H1 (cell line): ENCODE measurements at regions not wholly inside any gene's neighbourhood (a gene's known extent, or its start where the extent isn't known, plus 50 kb on each side); places are given as distances from the start of the nearest gene placed in this dataset.
A peak's percentile ranks its signal among the peaks of the same experiment; 100 is the strongest.

ENCODE experiments used
- CTCF ChIA-PET: fragments of 300-600 bp; sonication (Branson Sonifier 250); formaldehyde crosslinking; loops from one replicate; lab custom pipeline; 2021; ENCODE audit not compliant: partially characterized antibody; lab: Charles Lee
- POLR2A ChIA-PET: fragments of 300-600 bp; sonication (Branson Sonifier 250); formaldehyde crosslinking; loops from one replicate; lab custom pipeline; 2021; ENCODE audit warnings: inconsistent platforms; ENCODE audit not compliant: partially characterized antibody; lab: Charles Lee
- DNase-seq, 2 experiments: peaks; one replicate each; pipeline versions ENCODE4 v3.0.0 to v3.0.0-alpha.2; 2010 to 2022; ENCODE audit warnings: low spot score in 2 of 2, low read depth in 1 of 2, mixed read lengths in 1 of 2
- FAIRE-seq: peaks from 2 replicates; lab custom pipeline; 2011; peaks lifted over from hg19 to GRCh38; lab: Jason Lieb, UNC
- H2AFZ ChIP-seq: 2 replicates; pipeline ENCODE4 v1.8.1; 2012; ENCODE audit warnings: low read length, inconsistent platforms
- H2AK5ac ChIP-seq: 2 replicates; pipeline ENCODE4 v1.6.1; 2013; ENCODE audit warnings: low read depth, low read length
- H2BK120ac ChIP-seq: replicated peaks from 2 replicates; pipeline ENCODE3; 2013; ENCODE audit warnings: low read depth, low read length, inconsistent platforms
- H2BK12ac ChIP-seq: 2 replicates; pipeline ENCODE4 v1.6.1; 2013; ENCODE audit warnings: low read depth, low read length
- H2BK15ac ChIP-seq: 2 replicates; pipeline ENCODE4 v1.6.1; 2013; ENCODE audit warnings: low read length
- H2BK20ac ChIP-seq: 2 replicates; pipeline ENCODE4 v1.6.1; 2013; ENCODE audit warnings: low read length
- H2BK5ac ChIP-seq: 2 replicates; pipeline ENCODE4 v1.6.1; 2013; ENCODE audit warnings: low read depth, low read length
- H3K14ac ChIP-seq: 2 replicates; pipeline ENCODE4 v1.6.1; 2013; ENCODE audit warnings: inconsistent platforms; ENCODE audit not compliant: insufficient read length
- H3K18ac ChIP-seq: 2 replicates; pipeline ENCODE4 v1.6.1; 2013; ENCODE audit warnings: low read length; ENCODE audit errors: extremely low read depth
- H3K23ac ChIP-seq: 2 replicates; pipeline ENCODE4 v1.6.1; 2013; ENCODE audit warnings: inconsistent platforms; ENCODE audit not compliant: insufficient read length
- H3K23me2 ChIP-seq: 2 replicates; pipeline ENCODE4 v1.6.1; 2013; ENCODE audit warnings: low read depth, low read length
- H3K27ac ChIP-seq: 2 replicates; pipeline ENCODE4 v1.6.1; 2011; ENCODE audit warnings: low read depth, low read length, inconsistent platforms
- H3K27me3 ChIP-seq, 4 experiments: replicated peaks in 1 of 4; 1 replicate in 1 of 4; 2 replicates in 3 of 4; pipeline versions ENCODE4 v1.6.1 to v1.8.1; 2011 to 2013; ENCODE audit warnings: low read length in 3 of 4, mild to moderate bottlenecking in 3 of 4, inconsistent platforms in 2 of 4, mixed read lengths in 2 of 4, moderate library complexity in 1 of 4; ENCODE audit not compliant: control insufficient read depth in 3 of 4, insufficient read depth in 3 of 4; ENCODE audit errors: extremely low read depth in 1 of 4
- H3K36me3 ChIP-seq, 4 experiments: 2 replicates each; pipeline versions ENCODE4 v1.6.1 to v1.8.1; 2011 to 2013; ENCODE audit warnings: mild to moderate bottlenecking in 4 of 4, low read length in 3 of 4, moderate library complexity in 2 of 4, control low read depth in 1 of 4, inconsistent platforms in 1 of 4; ENCODE audit not compliant: insufficient read depth in 4 of 4, control insufficient read depth in 2 of 4
- H3K4ac ChIP-seq: replicated peaks from 2 replicates; pipeline ENCODE3; 2013; ENCODE audit warnings: low read length, low read depth, mixed read lengths, inconsistent platforms; ENCODE audit not compliant: insufficient read length
- H3K4me1 ChIP-seq, 4 experiments: replicated peaks in 1 of 4; 1 replicate in 1 of 4; 2 replicates in 3 of 4; pipeline versions ENCODE4 v1.6.1 to v1.8.1; 2011 to 2013; ENCODE audit warnings: low read length in 3 of 4, inconsistent platforms in 2 of 4, mixed read lengths in 1 of 4; ENCODE audit not compliant: insufficient read depth in 4 of 4, control insufficient read depth in 3 of 4
- H3K4me2 ChIP-seq, 2 experiments: 2 replicates each; pipeline versions ENCODE4 v1.6.1 to v1.8.1; 2011 to 2013; ENCODE audit warnings: low read depth in 2 of 2, low read length in 2 of 2, control low read depth in 1 of 2, inconsistent platforms in 1 of 2, mild to moderate bottlenecking in 1 of 2; ENCODE audit not compliant: insufficient read depth in 1 of 2
- H3K4me3 ChIP-seq, 4 experiments: fragments of 200-600, 300-600 bp in 1 of 4; sonication (generic), shearing (Covaris generic), sonication (Bioruptor Twin) in 1 of 4; 2 replicates each; pipeline versions ENCODE4 v1.5.1 to v1.8.1; 2011 to 2016; ENCODE audit warnings: low read length in 4 of 4, low read depth in 3 of 4, control low read depth in 2 of 4, inconsistent platforms in 2 of 4, mild to moderate bottlenecking in 2 of 4, mixed read lengths in 1 of 4, moderate library complexity in 1 of 4; ENCODE audit not compliant: insufficient read depth in 2 of 4; ENCODE audit errors: extremely low read depth in 1 of 4
- H3K56ac ChIP-seq: replicated peaks from 2 replicates; pipeline ENCODE3; 2013; ENCODE audit warnings: low read depth, mild to moderate bottlenecking, mixed read lengths, low read length, inconsistent platforms; ENCODE audit not compliant: insufficient read length
- H3K79me1 ChIP-seq: 2 replicates; pipeline ENCODE4 v1.6.1; 2013; ENCODE audit warnings: low read depth, low read length, control low read depth
- H3K79me2 ChIP-seq, 2 experiments: 2 replicates each; pipeline versions ENCODE4 v1.6.1 to v1.8.1; 2012 to 2013; ENCODE audit warnings: low read length in 2 of 2, mild to moderate bottlenecking in 2 of 2, inconsistent platforms in 1 of 2; ENCODE audit not compliant: insufficient read depth in 2 of 2, control insufficient read depth in 1 of 2
- H3K9ac ChIP-seq, 4 experiments: replicated peaks in 1 of 4; 1 replicate in 1 of 4; 2 replicates in 3 of 4; pipeline versions ENCODE4 v1.6.1 to v1.8.1; 2011 to 2013; ENCODE audit warnings: low read depth in 3 of 4, low read length in 3 of 4, control low read depth in 2 of 4, mild to moderate bottlenecking in 2 of 4, moderate library complexity in 2 of 4, inconsistent platforms in 1 of 4; ENCODE audit errors: extremely low read depth in 1 of 4
- H3K9me3 ChIP-seq, 2 experiments: 2 replicates each; pipeline versions ENCODE4 v1.6.1 to v1.8.1; 2012 to 2013; ENCODE audit warnings: mild to moderate bottlenecking in 2 of 2, moderate library complexity in 2 of 2, control low read depth in 1 of 2, inconsistent platforms in 1 of 2, low read depth in 1 of 2, low read length in 1 of 2, mixed read lengths in 1 of 2; ENCODE audit not compliant: insufficient read depth in 2 of 2
- H4K20me1 ChIP-seq, 2 experiments: replicated peaks in 1 of 2; 2 replicates each; pipeline versions ENCODE3 to v1.8.1; 2011 to 2013; ENCODE audit warnings: inconsistent platforms in 2 of 2, low read length in 2 of 2, mild to moderate bottlenecking in 1 of 2; ENCODE audit not compliant: insufficient read depth in 2 of 2, control insufficient read depth in 1 of 2
- H4K5ac ChIP-seq: 2 replicates; pipeline ENCODE4 v1.6.1; 2013; ENCODE audit warnings: low read length, low read depth, mixed read lengths, inconsistent platforms; ENCODE audit not compliant: insufficient read length
- H4K8ac ChIP-seq: 2 replicates; pipeline ENCODE4 v1.8.0; 2013; ENCODE audit warnings: mild to moderate bottlenecking, moderate library complexity, low read length, inconsistent platforms; ENCODE audit not compliant: insufficient read depth; ENCODE audit errors: extremely low read depth
- H4K91ac ChIP-seq: replicated peaks from 2 replicates; pipeline ENCODE3; 2013; ENCODE audit warnings: low read length, mixed read lengths, inconsistent platforms; ENCODE audit not compliant: insufficient read length
- CBX5 ChIP-seq: fragments of 300-800, 300-1000 bp; sonication (generic); IDR thresholded peaks from 2 replicates; pipeline ENCODE4 v1.7.1; 2016; ENCODE audit warnings: antibody characterized with exemption, low read length, low read depth
- EGR1 ChIP-seq: IDR thresholded peaks from 2 replicates; pipeline ENCODE4 v1.6.1; 2011; ENCODE audit warnings: low read depth, low read length, borderline replicate concordance
- FOSL1 ChIP-seq: IDR thresholded peaks from 2 replicates; pipeline ENCODE4 v1.6.1; 2011; ENCODE audit warnings: mild to moderate bottlenecking, low read depth, low read length, moderate library complexity; ENCODE audit not compliant: insufficient read depth
- GTF2F1 ChIP-seq: IDR thresholded peaks from 2 replicates; pipeline ENCODE4 v1.6.1; 2012; ENCODE audit warnings: low read depth, low read length, improper control_type of control experiment, borderline replicate concordance
- HDAC6 ChIP-seq: IDR thresholded peaks from one replicate; pipeline ENCODE4 v1.7.1; 2012; ENCODE audit warnings: low read depth, mild to moderate bottlenecking, inconsistent platforms, low read length, moderate library complexity
- JUN ChIP-seq: IDR thresholded peaks from 2 replicates; pipeline ENCODE4 v1.6.1; 2011; ENCODE audit warnings: low read depth, mild to moderate bottlenecking, improper control_type of control experiment, low read length
- JUND ChIP-seq: IDR thresholded peaks from 2 replicates; pipeline ENCODE4 v1.6.1; 2011; ENCODE audit warnings: mild to moderate bottlenecking, improper control_type of control experiment, low read length
- POLR2AphosphoS5 ChIP-seq: IDR thresholded peaks from 2 replicates; pipeline ENCODE4 v1.6.1; 2011; ENCODE audit warnings: low read depth, low read length
- POU5F1 ChIP-seq: IDR thresholded peaks from 2 replicates; pipeline ENCODE4 v1.6.1; 2011; ENCODE audit warnings: low read depth, mild to moderate bottlenecking, low read length, moderate library complexity
- RBBP5 ChIP-seq: IDR thresholded peaks from 2 replicates; pipeline ENCODE4 v1.7.1; 2012; ENCODE audit warnings: low read depth, mild to moderate bottlenecking, inconsistent platforms, low read length, moderate library complexity, borderline replicate concordance
- RFX5 ChIP-seq: IDR thresholded peaks from 2 replicates; pipeline ENCODE4 v1.6.1; 2011; ENCODE audit warnings: low read depth, low read length, improper control_type of control experiment, borderline replicate concordance
- TAF1 ChIP-seq: IDR thresholded peaks from 2 replicates; pipeline ENCODE4 v1.6.1; 2011; ENCODE audit warnings: mild to moderate bottlenecking, low read depth, low read length
- TCF12 ChIP-seq: IDR thresholded peaks from 2 replicates; pipeline ENCODE4 v1.6.1; 2011; ENCODE audit warnings: low read depth, mild to moderate bottlenecking, low read length
- YY1 ChIP-seq: IDR thresholded peaks from 2 replicates; pipeline ENCODE4 v1.6.1; 2011; ENCODE audit warnings: low read depth, mild to moderate bottlenecking, low read length
- WGBS, 2 experiments: shearing (Covaris generic) in 1 of 2; methylation state at CpG; one replicate each; pipeline versions ENCODE4 v1.1.6 to v1.1.7; 2013 to 2015; ENCODE audit warnings: low lambda C conversion rate in 2 of 2, mixed read lengths in 2 of 2, inconsistent platforms in 1 of 2, low coverage in 1 of 2, missing lambda C conversion rate in 1 of 2; ENCODE audit not compliant: insufficient replicate concordance in 2 of 2, insufficient coverage in 1 of 2, insufficient read length in 1 of 2; ENCODE audit errors: extremely low coverage in 1 of 2, missing lambda C conversion rate in 1 of 2; 5-methylcytosine and 5-hydroxymethylcytosine counted together
- TF ChIP-seq, protein P1 (sequence below): IDR thresholded peaks from 2 replicates; pipeline ENCODE4 v1.6.1; 2012; ENCODE audit warnings: inconsistent platforms
- TF ChIP-seq, protein P2 (sequence below): IDR thresholded peaks from 2 replicates; pipeline ENCODE4 v1.6.1; 2012; ENCODE audit warnings: inconsistent platforms

DNA sequence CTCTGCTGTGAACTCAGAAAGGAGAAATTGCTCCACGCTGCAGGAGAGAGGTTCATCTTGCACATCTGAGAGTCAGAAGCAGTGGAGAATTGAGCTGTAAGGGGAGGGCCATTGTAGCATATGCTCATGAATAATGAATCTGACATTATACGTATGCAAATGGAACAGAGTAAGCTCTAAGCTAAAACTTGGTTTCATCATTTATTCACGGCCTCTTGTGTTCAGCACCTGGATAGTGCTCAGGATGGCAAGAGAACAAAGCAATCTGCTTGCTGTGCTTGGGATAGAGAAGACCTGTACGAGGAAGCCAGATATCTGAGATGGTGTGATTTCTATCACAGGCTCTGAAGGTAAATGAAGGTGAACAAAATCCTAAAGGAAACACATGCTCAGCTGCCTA is 87.9 kb upstream of the GCFC2 start:
- no peaks in the 10 kb centered on the region for H3K36me3 ChIP-seq
- H2BK5ac ChIP-seq, result no peak overlapping the region
- no peak overlapping the region for H2BK15ac ChIP-seq
- H3K9ac ChIP-seq, result no peak overlapping the region
- no peak overlapping the region for H3K4me2 ChIP-seq
- H4K91ac ChIP-seq, result no peak overlapping the region
- WGBS, 2 experiments, result 84% methylated on average over 4 of the region's 4 CpGs; no CpG with 5 or more reads in 1 of the 2 experiments
- no peak overlapping the region for H2AFZ ChIP-seq
- no peaks in the 10 kb centered on the region for H4K20me1 ChIP-seq
- no peaks in the 10 kb centered on the region for H3K9me3 ChIP-seq
- ChIA-PET POLR2A (no interaction called here), CTCF (no interaction called here)
- DNase-seq (no peak), FAIRE-seq (no peak)
- H3K4ac ChIP-seq, result no peak overlapping the region
- no peaks in the 10 kb centered on the region for H3K27me3 ChIP-seq
- H4K8ac ChIP-seq, result no peak overlapping the region
- H2BK20ac ChIP-seq, result no peak overlapping the region
- no peaks in the 10 kb centered on the region for H3K79me2 ChIP-seq
- H3K23me2 ChIP-seq, result no peaks in the 10 kb centered on the region; the same call in 1 of the 2 replicates
- H2BK120ac ChIP-seq, result no peak overlapping the region
- H3K27ac ChIP-seq, result no peak overlapping the region
- H2BK12ac ChIP-seq, result no peak overlapping the region
- H3K56ac ChIP-seq, result no peak overlapping the region
- peak overlapping the region; percentile 19 for H3K14ac ChIP-seq
- no peak overlapping the region for H3K4me3 ChIP-seq
- no peak overlapping the region for H4K5ac ChIP-seq
- no peak overlapping the region for H3K23ac ChIP-seq
- H3K4me1 ChIP-seq, result peaks cover 0 to 3% (median 1%) of the 10 kb centered on the region in 4 experiments; a peak in 2 of 7 replicates
- H2AK5ac ChIP-seq, result no peak overlapping the region
- no peak overlapping the region for H3K18ac ChIP-seq
- no peaks in the 10 kb centered on the region for H3K79me1 ChIP-seq
- TF ChIP-seq JUN (no peak), RBBP5 (no peak), TCF12 (no peak), JUND (no peak), RFX5 (no peak), EGR1 (no peak), CBX5 (no peak), HDAC6 (no peak), YY1 (no peak), GTF2F1 (no peak), POU5F1 (no peak), FOSL1 (no peak), TAF1 (no peak), POLR2AphosphoS5 (no peak)
- TF ChIP-seq, protein P1, sequence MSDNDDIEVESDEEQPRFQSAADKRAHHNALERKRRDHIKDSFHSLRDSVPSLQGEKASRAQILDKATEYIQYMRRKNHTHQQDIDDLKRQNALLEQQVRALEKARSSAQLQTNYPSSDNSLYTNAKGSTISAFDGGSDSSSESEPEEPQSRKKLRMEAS, result no peak
- TF ChIP-seq, protein P2, sequence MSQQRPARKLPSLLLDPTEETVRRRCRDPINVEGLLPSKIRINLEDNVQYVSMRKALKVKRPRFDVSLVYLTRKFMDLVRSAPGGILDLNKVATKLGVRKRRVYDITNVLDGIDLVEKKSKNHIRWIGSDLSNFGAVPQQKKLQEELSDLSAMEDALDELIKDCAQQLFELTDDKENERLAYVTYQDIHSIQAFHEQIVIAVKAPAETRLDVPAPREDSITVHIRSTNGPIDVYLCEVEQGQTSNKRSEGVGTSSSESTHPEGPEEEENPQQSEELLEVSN, result no peak
